ENCODE measurements at regions not wholly inside any gene's neighbourhood (a gene's known extent, or its start where the extent isn't known, plus 50 kb on each side); places are given as distances from the start of the nearest gene placed in this dataset.
"Not testable (repeated sequence)": the region's sequence is repeated elsewhere in the genome, so short reads cannot be mapped to it uniquely, and the experiment has no call there.

GRCh38 chr9:108467653-108468324 lies 388.0 kb downstream of the ACTL7B start:
- DNase-seq (ENCODE audit: low read depth in 2 of 3, low spot score in 2 of 3), result no peak

GRCh38 chr9:108467161-108467560 lies 388.6 kb downstream of the ACTL7B start:
- DNase-seq (ENCODE audit: low read depth in 2 of 3, low spot score in 2 of 3), result no peak

GRCh38 chr9:108466304-108466703 lies 389.5 kb downstream of the ACTL7B start:
- DNase-seq (ENCODE audit: low read depth in 2 of 3, low spot score in 2 of 3), result no peak

- no peak for DNase-seq (ENCODE audit: low read depth in 2 of 3, low spot score in 2 of 3)
Observed at GRCh38 chr9:108463932-108464606, 391.7 kb downstream of the ACTL7B start.

GRCh38 chr9:108456903-108457302 lies 398.9 kb downstream of the ACTL7B start:
- DNase-seq (ENCODE audit: low read depth in 2 of 3, low spot score in 2 of 3), result no peak

- no peak for DNase-seq (ENCODE audit: low read depth in 2 of 3, low spot score in 2 of 3)
Observed at GRCh38 chr9:108445431-108446071, 410.2 kb downstream of the ACTL7B start.

- no peak for DNase-seq (ENCODE audit: low read depth in 2 of 3, low spot score in 2 of 3)
Observed at GRCh38 chr9:108444400-108445358, 411.1 kb downstream of the ACTL7B start.

GRCh38 chr9:108443741-108444140 lies 412.0 kb downstream of the ACTL7B start:
- DNase-seq (ENCODE audit: low read depth in 2 of 3, low spot score in 2 of 3), result no peak

GRCh38 chr9:108443019-108443633 lies 412.7 kb downstream of the ACTL7B start:
- DNase-seq (ENCODE audit: low read depth in 2 of 3, low spot score in 2 of 3), result no peak

GRCh38 chr9:108442627-108443018 lies 413.2 kb downstream of the ACTL7B start:
- no peak for DNase-seq (ENCODE audit: low read depth in 2 of 3, low spot score in 2 of 3)

GRCh38 chr9:108441726-108442125 lies 414.1 kb downstream of the ACTL7B start:
- DNase-seq (ENCODE audit: low read depth in 2 of 3, low spot score in 2 of 3), result no peak

- no peak for DNase-seq (ENCODE audit: low read depth in 2 of 3, low spot score in 2 of 3)
Observed at GRCh38 chr9:108441251-108441650, 414.5 kb downstream of the ACTL7B start.

GRCh38 chr9:108439947-108440346 lies 415.8 kb downstream of the ACTL7B start:
- no peak for DNase-seq (ENCODE audit: low read depth in 2 of 3, low spot score in 2 of 3)

GRCh38 chr9:108437656-108438055 lies 418.1 kb downstream of the ACTL7B start:
- no peak for DNase-seq (ENCODE audit: low read depth in 2 of 3, low spot score in 2 of 3)

GRCh38 chr9:108436448-108436847 lies 419.3 kb downstream of the ACTL7B start:
- DNase-seq (ENCODE audit: low read depth in 2 of 3, low spot score in 2 of 3), result no peak

- DNase-seq (ENCODE audit: low read depth in 2 of 3, low spot score in 2 of 3), result no peak
Observed at GRCh38 chr9:108434502-108434901, 421.3 kb downstream of the ACTL7B start.

GRCh38 chr9:108434036-108434435 lies 421.8 kb downstream of the ACTL7B start:
- DNase-seq (ENCODE audit: low read depth in 2 of 3, low spot score in 2 of 3), result no peak

- DNase-seq (ENCODE audit: low read depth in 2 of 3, low spot score in 2 of 3), result no peak
Observed at GRCh38 chr9:108430655-108431054, 425.1 kb downstream of the ACTL7B start.

GRCh38 chr9:108427751-108428150 lies 428.0 kb downstream of the ACTL7B start:
- DNase-seq (ENCODE audit: low read depth in 2 of 3, low spot score in 2 of 3), result no peak

- DNase-seq (ENCODE audit: low read depth in 2 of 3, low spot score in 2 of 3), result not testable (repeated sequence)
Observed at GRCh38 chr9:108426421-108426940, 429.3 kb downstream of the ACTL7B start.

GRCh38 chr9:108423433-108423832 lies 432.4 kb downstream of the ACTL7B start:
- no peak for DNase-seq (ENCODE audit: low read depth in 2 of 3, low spot score in 2 of 3)
